NCI-H345 treated with DMSO at 0.1 percent for 48 hours (cell line): ENCODE measurements at regions not wholly inside any gene's neighbourhood (a gene's known extent, or its start where the extent isn't known, plus 50 kb on each side); places are given as distances from the start of the nearest gene placed in this dataset.
"Not testable (repeated sequence)": the region's sequence is repeated elsewhere in the genome, so short reads cannot be mapped to it uniquely, and the experiment has no call there.

Experiments used
- DNase-seq: peaks from one replicate; lab custom pipeline; 2025; ENCODE audit not compliant: unreplicated experiment; lab: John Stamatoyannopoulos, UW

DNA sequence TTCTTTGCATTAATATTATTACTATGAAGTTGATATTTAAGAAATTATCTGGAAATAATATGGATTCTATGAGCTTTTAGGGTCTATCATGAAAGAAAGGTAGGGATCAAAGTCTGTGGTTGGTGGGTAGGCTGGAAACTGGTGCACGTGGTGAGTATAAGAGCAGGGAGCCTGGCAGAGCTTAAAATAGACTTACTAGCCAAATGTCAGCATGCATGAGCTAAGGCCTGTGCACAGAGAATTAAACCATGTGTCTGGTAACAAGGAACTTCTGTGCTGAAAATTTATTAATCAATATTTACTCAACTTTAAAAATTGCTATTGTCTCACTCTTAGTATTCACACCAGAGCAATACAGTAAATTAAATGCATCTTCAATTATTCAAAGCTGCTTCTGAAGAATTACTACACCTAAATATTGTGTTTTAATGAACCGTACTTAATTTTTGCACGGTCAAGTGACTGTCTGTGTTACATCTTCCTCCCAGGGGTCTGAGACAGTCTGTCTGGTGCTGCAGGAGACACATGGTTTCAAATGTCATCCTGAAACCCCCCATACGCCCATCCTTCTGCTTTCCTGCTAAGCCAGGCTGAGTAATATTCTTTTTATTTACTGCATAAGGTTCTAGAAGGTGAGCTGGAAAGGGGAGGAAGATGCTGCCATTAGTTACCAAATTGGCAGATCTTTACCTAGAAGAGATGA, 161.0 kb upstream of the NLRP1 start:
- no peak for DNase-seq

DNA sequence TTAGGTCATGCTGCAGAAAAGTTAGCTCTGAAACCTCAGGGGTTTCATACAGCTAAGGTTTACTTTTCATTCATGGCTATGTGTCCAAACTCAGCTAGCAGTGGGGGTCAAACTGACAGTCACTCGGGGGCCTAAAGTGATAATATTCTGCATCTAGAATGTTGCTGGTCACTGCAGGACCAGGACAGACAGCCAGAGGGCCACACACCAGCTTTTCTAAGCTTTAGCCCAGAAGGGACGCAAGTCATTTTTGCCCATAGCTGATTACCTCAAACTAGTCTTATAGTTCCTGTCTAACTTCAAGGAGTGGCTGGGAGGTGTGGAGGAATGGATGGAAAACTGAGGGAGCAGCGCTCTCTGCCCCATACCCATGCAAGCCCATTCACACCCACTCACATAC, 163.0 kb upstream of the NLRP1 start:
- no peak for DNase-seq

DNA sequence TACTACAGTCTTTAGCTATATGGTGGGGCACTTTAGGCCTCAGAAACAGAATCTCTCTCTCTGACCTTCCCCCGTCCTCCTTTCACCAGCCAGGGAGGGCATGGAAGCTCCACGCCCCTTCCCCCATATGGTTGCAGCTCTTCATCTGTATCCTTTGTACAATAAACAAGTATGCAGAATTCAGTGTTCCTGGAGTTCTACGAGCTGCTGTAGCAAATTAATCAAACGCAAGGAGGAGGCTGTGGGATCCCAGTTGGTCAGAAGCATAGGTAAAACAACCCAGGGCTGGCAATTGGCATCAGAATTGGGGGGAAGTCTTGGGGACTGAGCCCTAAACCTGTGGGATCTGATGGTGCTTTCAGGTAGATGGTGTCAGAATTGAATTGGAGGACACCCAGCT, 163.7 kb upstream of the NLRP1 start:
- no peak for DNase-seq

DNA sequence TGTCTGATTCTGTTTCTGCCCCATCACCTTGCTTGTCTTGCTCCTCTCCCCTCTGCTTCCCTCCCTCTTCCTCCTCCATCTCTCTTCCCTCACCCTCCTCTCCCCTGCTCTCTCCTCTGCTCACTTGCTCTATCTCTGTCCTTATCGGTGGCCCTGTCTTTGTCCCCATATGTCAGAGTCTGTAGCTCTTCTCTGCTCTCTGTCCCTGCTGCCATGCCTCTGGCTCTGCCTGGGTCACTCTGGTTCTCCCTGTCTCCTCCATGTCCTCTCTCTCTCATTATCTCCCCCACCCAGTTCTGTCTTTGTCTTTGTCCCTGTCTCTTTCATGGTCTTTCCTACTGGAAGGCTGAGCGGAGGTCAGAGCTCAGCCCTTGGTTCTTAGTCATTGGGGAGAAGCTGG, 169.1 kb upstream of the NLRP1 start:
- DNase-seq = no peak

DNA sequence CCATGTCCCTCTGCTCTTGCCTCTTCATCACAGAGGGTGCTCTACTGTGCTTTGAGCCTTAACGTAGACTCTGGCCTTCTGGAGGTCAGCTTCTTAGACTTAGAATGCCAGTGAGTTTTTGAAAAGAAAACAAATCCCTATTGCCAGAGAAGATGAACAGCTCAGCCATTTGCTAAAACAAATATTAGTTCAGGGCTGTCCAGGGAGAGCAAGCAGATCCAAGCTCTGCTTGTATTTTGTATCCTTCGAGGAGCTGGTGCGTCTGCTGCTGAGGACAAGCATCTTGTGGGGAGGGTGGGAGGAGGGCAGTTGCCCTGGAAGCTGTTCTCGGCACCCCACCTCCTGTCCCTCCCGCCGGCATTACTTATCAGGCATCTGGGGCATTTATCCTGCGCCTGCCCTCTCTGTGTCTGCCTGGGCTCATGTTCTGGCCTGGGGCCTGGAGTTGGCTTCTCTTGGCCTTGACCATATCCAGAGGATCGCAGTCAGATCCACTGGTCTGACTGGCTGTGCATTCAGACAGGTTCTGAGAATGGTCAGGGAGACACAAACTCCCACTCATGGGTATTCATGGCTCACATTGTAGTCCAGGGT, 173.1 kb upstream of the NLRP1 start:
- no peak for DNase-seq

DNA sequence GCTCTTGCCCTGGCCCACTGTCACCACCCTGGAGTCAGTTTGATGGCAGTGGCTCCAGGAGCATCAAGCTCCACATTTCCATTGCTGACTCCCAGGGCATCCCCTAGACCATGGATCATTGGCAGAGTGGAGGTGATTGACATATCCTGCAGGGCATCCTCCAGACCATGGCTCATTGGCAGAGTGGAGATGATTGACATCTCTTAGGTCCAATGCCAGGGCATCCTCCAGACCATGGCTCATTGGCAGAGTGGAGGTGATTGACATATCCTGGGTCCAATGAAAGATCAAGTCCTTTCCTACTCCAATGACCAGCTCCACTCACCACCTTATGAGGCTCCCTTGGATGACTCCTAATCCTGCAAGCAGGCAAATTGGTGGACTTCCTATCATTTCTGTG, 174.3 kb upstream of the NLRP1 start:
- no peak for DNase-seq

DNA sequence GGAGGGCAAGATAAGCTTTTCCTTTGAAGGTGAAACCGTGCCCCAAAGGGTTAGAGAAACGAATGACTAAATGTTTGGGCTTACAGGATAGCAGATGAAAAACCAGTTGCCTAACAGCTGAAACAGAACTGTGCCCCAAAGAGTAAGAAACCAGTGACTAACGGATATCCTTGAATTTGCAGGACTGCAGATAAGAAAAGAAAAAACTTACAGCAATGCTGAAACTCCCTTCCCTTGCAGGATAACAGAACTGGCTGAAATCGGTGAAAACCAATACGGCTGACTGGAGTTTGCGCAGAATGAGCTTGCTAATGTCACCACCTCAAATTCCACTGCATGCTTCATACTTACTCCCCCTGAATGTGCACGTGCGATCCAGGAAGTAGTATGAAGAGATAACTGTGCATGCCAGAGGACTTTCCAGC, 175.2 kb upstream of the NLRP1 start:
- no peak for DNase-seq

DNA sequence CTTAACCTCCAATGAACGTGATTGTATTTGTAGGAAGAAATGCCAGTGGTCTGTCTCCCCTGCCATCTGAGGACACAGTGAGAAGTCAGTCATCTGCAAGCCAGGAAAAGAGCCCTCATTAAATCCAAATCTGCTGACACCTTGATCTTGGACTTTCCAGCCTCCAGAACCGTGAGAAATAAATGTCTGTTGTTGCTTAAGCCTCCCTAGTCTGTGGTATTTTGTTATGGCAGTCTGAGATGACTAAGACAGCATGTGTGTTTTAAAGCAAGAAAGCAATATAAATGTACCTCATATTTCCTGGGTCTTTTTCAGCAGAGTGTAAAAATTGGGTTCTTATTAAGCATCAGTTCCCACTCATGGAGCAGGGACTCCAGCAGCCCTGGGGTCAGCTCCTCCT, 177.9 kb upstream of the NLRP1 start:
- DNase-seq = no peak

DNA sequence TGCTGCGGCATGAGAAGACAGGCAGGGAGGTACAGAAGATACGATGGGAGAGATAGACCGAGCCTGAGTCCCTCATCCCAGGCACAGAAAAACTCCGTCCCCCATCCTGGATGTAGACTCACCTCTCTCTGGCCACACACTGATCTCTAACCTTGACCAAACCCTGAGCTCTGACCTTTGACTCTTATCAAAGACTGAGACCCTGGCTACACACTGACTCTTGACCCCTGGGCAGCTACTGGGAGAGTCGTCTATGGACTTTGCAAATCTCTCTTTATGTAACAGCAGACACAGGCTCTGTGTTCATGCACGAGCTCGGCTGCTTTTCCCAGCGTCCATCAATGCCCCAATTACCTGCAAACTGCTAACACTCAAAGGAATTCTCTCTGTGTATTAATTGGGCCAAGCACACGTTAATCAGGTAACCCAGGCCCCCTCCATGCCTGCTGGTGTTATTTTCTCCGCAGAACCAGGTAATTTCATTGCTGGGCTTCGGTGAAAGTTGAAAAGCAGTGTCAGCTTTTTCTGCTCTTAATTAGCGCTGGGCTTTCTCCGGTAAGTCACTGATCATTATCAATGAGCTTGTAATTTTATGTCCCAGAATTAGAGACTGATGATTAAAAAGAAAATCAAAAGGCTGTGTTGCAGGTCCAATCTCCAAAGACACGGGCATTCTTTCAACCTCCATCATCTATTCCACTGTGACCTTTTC, 179.4 kb upstream of the NLRP1 start:
- DNase-seq = no peak

DNA sequence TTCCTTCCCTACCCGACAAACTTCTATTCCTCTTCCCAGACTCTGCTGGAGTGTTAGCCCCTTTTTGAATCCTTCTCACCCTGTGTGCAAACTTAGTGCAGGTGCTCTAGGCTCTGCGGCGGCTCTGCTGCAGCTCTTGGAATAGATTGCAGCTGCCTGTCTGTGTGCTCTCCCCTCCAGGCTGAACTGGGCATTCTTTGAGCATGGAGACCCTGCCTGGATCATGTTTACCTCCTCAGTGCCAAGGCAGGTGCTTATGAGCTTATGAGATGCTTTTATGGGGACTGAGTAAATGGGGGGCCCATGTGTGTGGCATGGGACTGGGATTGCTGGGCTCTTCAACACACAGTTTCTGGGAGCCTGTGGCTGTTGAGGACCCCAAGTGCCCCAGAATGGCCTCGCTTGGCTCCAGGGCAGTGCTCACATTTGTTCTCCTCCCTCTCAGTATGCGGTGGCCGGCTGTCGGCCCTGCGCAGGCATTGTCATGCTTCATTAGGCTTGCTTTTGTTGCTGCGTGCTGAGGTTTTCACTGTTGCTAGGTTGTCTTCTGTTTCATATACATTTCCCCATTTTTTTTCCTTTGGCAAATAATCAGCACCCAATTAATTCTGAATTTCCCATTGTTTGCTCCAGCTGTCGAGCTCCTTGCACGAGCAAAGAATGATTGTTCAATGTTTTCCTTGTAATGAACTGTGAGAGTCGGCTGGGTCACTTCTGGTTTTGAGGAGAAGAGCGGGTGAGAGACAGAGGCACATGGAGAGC, 185.5 kb upstream of the NLRP1 start:
- DNase-seq = peak; percentile 28

DNA sequence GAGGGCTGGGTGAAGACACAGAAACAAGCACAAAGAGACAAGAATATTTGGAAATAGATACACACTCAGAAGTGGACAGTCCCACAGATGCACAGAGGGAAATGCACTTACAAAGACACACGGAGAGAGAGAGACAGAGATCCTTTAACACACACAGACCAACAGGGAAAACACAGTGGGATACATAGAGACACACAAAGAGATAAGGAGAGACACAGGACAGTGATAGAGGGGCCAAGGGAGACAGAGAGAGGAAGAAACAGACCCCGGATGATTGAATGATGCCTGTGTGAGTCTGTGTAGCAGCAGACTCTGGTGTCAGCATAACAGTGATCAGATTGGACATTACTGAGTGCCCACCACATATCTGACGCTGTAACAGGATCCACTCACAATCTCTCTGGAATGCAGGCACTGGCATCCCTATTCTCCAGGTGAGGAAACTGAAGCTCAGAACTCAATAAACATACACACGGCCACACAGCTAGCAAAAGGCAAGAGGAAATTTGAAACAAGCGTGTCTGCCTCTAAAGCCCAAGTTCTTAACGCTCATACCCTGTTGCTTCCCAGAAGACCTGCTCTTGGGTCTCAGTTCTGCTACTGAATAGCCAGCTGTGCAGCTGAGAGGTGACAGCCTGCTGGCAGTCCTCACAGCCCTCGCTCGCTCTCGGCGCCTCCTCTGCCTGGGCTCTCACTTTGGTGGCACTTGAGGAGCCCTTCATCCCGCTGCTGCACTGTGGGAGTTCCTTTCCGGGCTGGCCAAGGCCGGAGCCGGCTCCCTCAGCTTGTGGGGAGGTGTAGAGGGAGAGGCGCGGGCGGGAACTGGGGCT, 186.3 kb upstream of the NLRP1 start:
- DNase-seq = no peak

DNA sequence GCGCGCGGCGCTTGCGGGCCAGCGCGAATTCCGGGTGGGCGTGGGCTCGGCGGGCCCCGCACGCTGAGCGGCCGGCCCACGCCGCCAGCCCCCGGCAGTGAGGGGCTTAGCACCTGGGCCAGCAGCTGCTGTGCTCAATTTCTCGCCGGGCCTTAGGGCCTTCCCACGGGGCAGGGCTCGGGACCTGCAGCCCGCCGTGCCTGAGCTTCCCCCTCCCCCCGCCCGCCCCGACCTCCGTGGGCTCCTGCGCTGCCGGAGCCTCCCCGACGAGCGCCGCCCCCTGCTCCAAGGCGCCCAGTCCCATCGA, 186.9 kb upstream of the NLRP1 start:
- not testable (repeated sequence) for DNase-seq

DNA sequence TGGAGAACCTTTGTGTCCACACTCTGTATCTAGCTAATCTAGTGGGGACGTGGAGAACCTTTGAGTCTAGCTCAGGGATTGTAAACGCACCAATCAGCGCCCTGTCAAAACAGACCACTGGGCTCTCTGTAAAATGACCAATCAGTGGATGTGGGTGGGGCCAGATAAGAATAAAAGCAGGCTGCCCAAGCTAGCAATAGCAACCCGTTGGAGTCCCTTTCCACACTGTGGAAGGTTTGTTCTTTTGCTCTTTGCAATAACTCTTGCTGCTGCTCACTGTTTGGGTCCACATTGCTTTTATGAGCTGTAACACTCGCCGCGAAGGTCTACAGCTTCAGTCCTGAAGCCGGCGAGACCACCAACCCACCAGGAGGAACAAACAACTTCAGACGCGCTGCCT, 187.7 kb upstream of the NLRP1 start:
- DNase-seq = not testable (repeated sequence)

DNA sequence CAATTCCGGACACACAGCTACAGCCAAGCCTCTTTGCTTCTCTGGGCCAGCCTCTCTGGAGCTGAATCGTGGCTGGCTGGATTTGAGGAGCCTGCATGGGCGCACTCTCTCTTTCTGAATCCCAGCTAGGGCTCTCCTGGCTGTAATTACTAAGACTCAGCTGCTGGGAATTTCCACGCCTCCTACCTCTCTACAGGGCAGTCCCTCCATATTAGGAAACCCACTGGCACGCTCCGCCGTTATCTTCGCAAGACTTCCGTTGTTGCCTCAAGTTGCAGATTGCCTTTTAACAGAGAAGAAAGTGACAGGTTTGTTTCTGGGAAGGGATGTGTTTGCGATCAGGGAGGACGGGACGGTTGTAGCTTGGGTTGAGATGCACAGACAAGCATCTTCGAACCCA, 188.4 kb upstream of the NLRP1 start:
- no peak for DNase-seq

DNA sequence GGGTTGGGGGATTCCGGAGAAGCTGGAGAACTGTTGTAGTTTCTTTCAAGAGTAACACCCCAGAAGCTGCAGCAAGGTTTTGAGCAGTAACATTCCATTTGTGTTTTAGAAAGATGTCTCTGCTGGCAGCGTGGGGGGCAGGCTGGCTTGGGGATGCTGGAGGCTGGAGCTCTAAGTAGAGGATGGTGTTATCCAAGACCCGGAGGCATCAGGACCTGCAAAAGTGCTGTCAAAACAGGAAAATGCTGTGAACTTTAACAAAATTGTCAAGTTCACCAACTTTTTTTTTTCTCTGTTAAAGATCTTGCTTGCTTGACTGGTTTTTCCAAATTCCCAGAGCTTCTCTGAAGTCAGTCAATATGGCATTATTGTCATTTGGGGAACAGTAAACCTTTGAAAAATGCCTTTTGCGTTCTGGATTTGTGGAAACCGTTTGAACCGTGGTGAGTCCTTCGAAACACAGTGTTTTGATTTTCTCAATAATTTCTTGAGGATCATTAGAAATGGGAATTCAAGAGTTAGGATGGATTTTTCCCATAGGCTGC, 189.6 kb upstream of the NLRP1 start:
- no peak for DNase-seq

DNA sequence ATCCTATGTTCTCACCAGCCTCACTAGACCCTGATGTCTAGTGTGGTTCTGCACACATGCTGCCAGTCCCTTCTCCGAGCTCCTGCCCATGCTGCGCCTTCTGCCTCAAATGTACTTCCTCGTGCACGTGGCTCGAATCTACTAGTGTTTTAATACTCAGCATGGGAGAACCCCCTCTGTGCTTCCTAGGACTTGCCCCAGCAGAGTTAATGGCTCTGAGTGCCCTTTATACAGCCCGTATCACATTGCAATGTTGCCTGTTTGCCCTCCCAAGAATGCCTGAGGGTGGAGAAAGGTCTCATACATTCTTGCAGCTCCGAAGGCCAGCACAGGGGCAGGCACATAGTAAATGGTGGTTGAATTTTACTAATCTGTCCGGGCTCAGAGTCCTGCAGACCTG, 190.8 kb upstream of the NLRP1 start:
- no peak for DNase-seq

DNA sequence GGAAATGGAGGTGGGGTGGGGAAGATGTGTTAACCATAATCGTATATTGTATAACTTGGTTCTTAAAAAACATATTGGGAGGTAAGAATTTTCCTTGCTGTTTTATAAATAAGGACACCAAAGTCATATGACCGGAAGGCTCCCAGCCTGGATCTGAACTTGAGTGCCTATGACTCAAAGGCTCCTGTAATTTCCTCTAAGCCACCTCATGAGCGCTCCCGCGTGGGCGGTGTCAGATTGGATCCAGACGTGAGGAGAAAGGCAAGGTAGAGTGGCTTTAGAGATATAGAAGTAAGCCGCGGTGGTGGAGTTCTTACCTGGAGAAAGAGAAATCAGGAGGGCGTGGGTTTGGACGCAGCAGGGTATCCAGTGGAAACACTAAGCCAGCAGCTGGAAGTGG, 196.2 kb upstream of the NLRP1 start:
- DNase-seq = no peak

DNA sequence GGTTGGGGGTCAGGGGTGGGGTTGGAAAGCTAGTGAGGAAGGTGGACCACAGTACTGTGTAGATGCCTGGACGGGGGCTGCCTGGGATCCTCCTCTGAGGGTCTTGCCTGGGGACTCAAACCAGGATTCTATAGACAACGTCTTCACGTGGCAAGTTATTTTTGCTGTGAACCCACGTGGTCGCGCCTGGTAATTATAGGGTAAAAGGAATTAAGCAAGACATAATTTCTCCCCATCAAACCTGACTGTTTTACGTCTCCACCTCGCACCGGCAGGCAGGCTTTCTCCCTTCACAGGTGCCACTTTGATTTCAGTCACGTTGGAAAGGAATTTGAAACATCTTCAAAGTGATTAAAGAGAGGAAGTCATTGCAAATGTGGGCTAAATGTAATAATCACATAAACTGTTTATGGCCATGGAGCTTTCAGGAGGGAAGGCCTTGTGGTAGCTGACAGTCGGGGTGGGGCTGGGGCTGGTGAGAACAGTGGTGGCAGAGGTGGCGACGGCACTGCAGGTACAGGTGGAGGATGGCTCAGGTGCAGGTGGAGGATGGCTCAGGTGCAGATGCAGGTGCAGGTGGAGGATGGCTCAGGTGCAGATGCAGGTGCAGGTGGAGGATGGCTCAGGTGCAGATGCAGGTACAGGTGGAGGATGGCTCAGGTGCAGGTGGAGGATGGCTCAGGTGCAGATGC, 197.1 kb upstream of the NLRP1 start:
- DNase-seq = no peak

DNA sequence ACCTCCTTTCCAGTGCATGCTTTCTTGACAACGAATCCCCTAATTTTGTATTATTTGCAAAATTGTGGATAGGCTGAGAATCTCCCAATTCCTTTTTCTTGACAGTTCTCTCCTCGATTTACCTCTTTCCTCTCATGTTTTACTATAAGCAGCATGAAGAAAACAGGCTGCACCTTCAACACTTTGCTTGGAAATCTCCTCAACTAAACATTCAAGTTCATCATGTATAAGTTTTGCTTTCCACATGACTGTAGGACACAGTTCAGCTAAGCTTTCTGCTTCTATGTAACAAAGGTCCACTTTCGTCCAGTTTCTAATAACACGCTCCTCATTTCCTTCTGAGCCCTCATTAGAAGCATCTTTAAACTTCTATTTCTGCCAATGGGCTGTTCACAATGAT, 199.0 kb upstream of the NLRP1 start:
- no peak for DNase-seq

DNA sequence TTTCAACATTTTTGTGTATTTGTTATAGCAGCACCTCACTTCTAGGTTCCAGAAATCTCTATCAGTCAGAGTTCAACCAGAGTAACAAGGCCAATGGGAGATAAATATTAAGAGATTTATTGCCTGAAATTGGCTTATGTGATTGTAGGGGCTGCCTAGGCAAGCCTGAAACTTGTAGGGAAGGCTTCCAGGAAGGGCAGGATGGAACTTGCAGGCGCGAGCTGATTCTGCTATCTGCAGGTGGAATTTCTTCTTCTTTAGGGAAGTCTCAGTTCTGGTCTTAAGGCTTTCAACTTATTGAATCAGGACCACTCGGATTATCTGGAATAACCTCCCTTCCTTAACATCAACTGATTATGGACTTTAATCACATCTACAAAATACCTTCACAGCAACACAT, 199.5 kb upstream of the NLRP1 start:
- DNase-seq = no peak
